GM12878 (cell line): ENCODE measurements at regions not wholly inside any gene's neighbourhood (a gene's known extent, or its start where the extent isn't known, plus 50 kb on each side); places are given as distances from the start of the nearest gene placed in this dataset.

Source experiments
- ATAC-seq: fragments of 200-7000 bp; cut with Tn5 transposase; 3 replicates; pipeline ENCODE4 v1.9.1; 2020; ENCODE audit warnings: mild to moderate bottlenecking, moderate library complexity
- BruUV-seq: library from RNA; stranded (reverse); fragments of 400-500 nt; replicated peaks from 2 replicates; lab custom pipeline; 2021; lab: Mats Ljungman, UMichigan
- CTCF ChIA-PET: fragments of 300-600 bp; sonication (Branson Sonifier 250); formaldehyde crosslinking; extraction: SDS; loops from one replicate; lab custom pipeline; 2021; ENCODE audit warnings: inconsistent platforms; lab: Yijun Ruan, JAX
- POLR2A ChIA-PET: fragments of 350-600 bp; formaldehyde crosslinking; extraction: SDS; loops from one replicate; lab custom pipeline; 2021; ENCODE audit warnings: inconsistent platforms; lab: Charles Lee
- RAD21 ChIA-PET: fragments of 300-600 bp; sonication (Branson Sonifier 250); formaldehyde crosslinking; loops from one replicate; lab custom pipeline; 2023; ENCODE audit warnings: antibody characterized with exemption; ENCODE audit not compliant: unreplicated experiment; lab: Charles Lee
- SMC1A ChIA-PET: fragments of 300-600 bp; sonication (Branson Sonifier 250); formaldehyde crosslinking; loops from one replicate; lab custom pipeline; 2023; ENCODE audit not compliant: unreplicated experiment, uncharacterized antibody; lab: Charles Lee
- DNase-seq: peaks from one replicate; pipeline ENCODE4 v3.0.0-alpha.2; 2011; ENCODE audit warnings: low read depth, low spot score
- FAIRE-seq: peaks from 3 replicates; lab custom pipeline; 2011; peaks lifted over from hg19 to GRCh38; lab: Jason Lieb, UNC
- H2AFZ ChIP-seq: 2 replicates; pipeline ENCODE4 v1.6.0; 2011; ENCODE audit warnings: low read depth, low read length, control low read depth; ENCODE audit not compliant: control insufficient read depth
- H3K27ac ChIP-seq: 2 replicates; pipeline ENCODE4 v1.5.1; 2011; ENCODE audit warnings: control low read depth; ENCODE audit not compliant: control insufficient read depth, insufficient read depth
- H3K27me3 ChIP-seq, 2 experiments: replicated peaks in 1 of 2; 2 replicates each; pipeline versions ENCODE4 v1.6.0 to v1.6.1; 2011; ENCODE audit warnings: low read length in 1 of 2; ENCODE audit not compliant: control insufficient read depth in 2 of 2, insufficient read depth in 2 of 2
- H3K36me3 ChIP-seq, 2 experiments: 2 replicates each; pipeline ENCODE4 v1.5.1; 2011; ENCODE audit warnings: low read length in 1 of 2; ENCODE audit not compliant: control insufficient read depth in 2 of 2, insufficient read depth in 2 of 2
- H3K4me1 ChIP-seq: 2 replicates; pipeline ENCODE4 v1.6.1; 2011; ENCODE audit warnings: mild to moderate bottlenecking, low read length, moderate library complexity, mixed read lengths; ENCODE audit not compliant: control insufficient read depth, insufficient read depth
- H3K4me2 ChIP-seq: 2 replicates; pipeline ENCODE4 v1.6.0; 2011; ENCODE audit warnings: control low read depth; ENCODE audit not compliant: control insufficient read depth, insufficient read depth
- H3K4me3 ChIP-seq: fragments of 200-600 bp; sonication (generic); 2 replicates; pipeline ENCODE4 v1.5.1; 2016
- H3K79me2 ChIP-seq: 2 replicates; pipeline ENCODE4 v1.6.0; 2011; ENCODE audit warnings: low read length; ENCODE audit not compliant: control insufficient read depth, insufficient read depth
- H3K9ac ChIP-seq: 2 replicates; pipeline ENCODE4 v1.8.0; 2011; ENCODE audit warnings: low read length, control low read depth, mixed read lengths; ENCODE audit not compliant: control insufficient read depth, insufficient read depth
- H3K9me3 ChIP-seq: replicated peaks from 3 replicates; pipeline ENCODE4 v1.5.1; 2011; ENCODE audit warnings: mild to moderate bottlenecking, low read length; ENCODE audit not compliant: control insufficient read depth, insufficient read depth
- H4K20me1 ChIP-seq: 2 replicates; pipeline ENCODE4 v1.6.0; 2011; ENCODE audit not compliant: control insufficient read depth, insufficient read depth
- BACH1 ChIP-seq: fragments of 450-650 bp; IDR thresholded peaks from 2 replicates; pipeline ENCODE4 v1.6.1; 2017; ENCODE audit warnings: mild to moderate bottlenecking, borderline replicate concordance
- BCL11A ChIP-seq: IDR thresholded peaks from 2 replicates; pipeline ENCODE4 v1.6.1; 2011; ENCODE audit warnings: low read depth, low read length
- BMI1 ChIP-seq: fragments of 450-650 bp; IDR thresholded peaks from 2 replicates; pipeline ENCODE4 v1.6.1; 2016; ENCODE audit warnings: mild to moderate bottlenecking, moderate library complexity, borderline replicate concordance
- CBX3 ChIP-seq: fragments of 200-600 bp; sonication (generic); IDR thresholded peaks from 2 replicates; pipeline ENCODE4 v1.6.1; 2016; ENCODE audit warnings: low read depth, borderline replicate concordance
- CBX5 ChIP-seq: sonication (generic); IDR thresholded peaks from 2 replicates; pipeline ENCODE4 v1.6.1; 2016; ENCODE audit warnings: low read depth, moderate library complexity, mild to moderate bottlenecking, inconsistent platforms
- CREM ChIP-seq: IDR thresholded peaks from 2 replicates; pipeline ENCODE4 v1.6.1; 2014; ENCODE audit warnings: antibody characterized with exemption, low read depth
- EED ChIP-seq: sonication (generic); IDR thresholded peaks from 2 replicates; pipeline ENCODE4 v1.6.1; 2016; ENCODE audit warnings: antibody characterized with exemption, low read depth
- ETV6 ChIP-seq, 2 experiments: fragments of 450-650 bp in 1 of 2; IDR thresholded peaks in 1 of 2; conservative IDR thresholded peaks in 1 of 2; 2 replicates each; pipeline ENCODE4 v1.6.1; 2014; ENCODE audit warnings: antibody characterized with exemption in 1 of 2, borderline replicate concordance in 1 of 2, low read depth in 1 of 2, mild to moderate bottlenecking in 1 of 2, moderate library complexity in 1 of 2
- FOXM1 ChIP-seq: IDR thresholded peaks from 2 replicates; pipeline ENCODE4 v1.6.1; 2012; ENCODE audit warnings: low read depth, mild to moderate bottlenecking, inconsistent platforms, low read length, moderate library complexity
- IRF4 ChIP-seq: IDR thresholded peaks from 2 replicates; pipeline ENCODE4 v1.6.1; 2011; ENCODE audit warnings: low read depth, low read length
- MTA3 ChIP-seq: IDR thresholded peaks from 2 replicates; pipeline ENCODE4 v1.6.1; 2012; ENCODE audit warnings: low read length, inconsistent platforms, borderline replicate concordance
- MXI1 ChIP-seq: fragments of 150-350 bp; IDR thresholded peaks from 2 replicates; pipeline ENCODE4 v1.6.1; 2011; ENCODE audit warnings: low read depth, mild to moderate bottlenecking, inconsistent platforms, low read length, improper control_type of control experiment
- NFIC ChIP-seq: IDR thresholded peaks from 2 replicates; pipeline ENCODE4 v1.6.1; 2012; ENCODE audit warnings: low read depth, mild to moderate bottlenecking, inconsistent platforms, low read length, moderate library complexity
- NFYB ChIP-seq: IDR thresholded peaks from 2 replicates; pipeline ENCODE4 v1.6.1; 2011; ENCODE audit warnings: low read depth, mild to moderate bottlenecking, low read length, improper control_type of control experiment, moderate library complexity; ENCODE audit not compliant: insufficient read depth
- PAX5 ChIP-seq: IDR thresholded peaks from 2 replicates; pipeline ENCODE4 v1.6.1; 2011; ENCODE audit warnings: low read depth, low read length, borderline replicate concordance
- PKNOX1 ChIP-seq: fragments of 450-650 bp; IDR thresholded peaks from 2 replicates; pipeline ENCODE4 v1.6.1; 2016; ENCODE audit warnings: mild to moderate bottlenecking
- POU2F2 ChIP-seq: IDR thresholded peaks from 3 replicates; pipeline ENCODE4 v1.6.1; 2011; ENCODE audit warnings: low read depth, mild to moderate bottlenecking, low read length, borderline replicate concordance
- RB1 ChIP-seq: fragments of 450-650 bp; formaldehyde crosslinking; IDR thresholded peaks from 2 replicates; pipeline ENCODE4 v1.6.1; 2017; ENCODE audit warnings: mild to moderate bottlenecking, borderline replicate concordance
- RUNX3 ChIP-seq: IDR thresholded peaks from 2 replicates; pipeline ENCODE4 v1.6.1; 2012; ENCODE audit warnings: low read length, inconsistent platforms
- SMAD1 ChIP-seq: fragments of 450-650 bp; IDR thresholded peaks from 2 replicates; pipeline ENCODE4 v1.6.1; 2018; ENCODE audit warnings: mild to moderate bottlenecking, low read depth; ENCODE audit not compliant: partially characterized antibody
- SP1 ChIP-seq: IDR thresholded peaks from one replicate; pipeline ENCODE4 v1.6.1; 2011; ENCODE audit warnings: low read depth, low read length
- TCF3 ChIP-seq: IDR thresholded peaks from 2 replicates; pipeline ENCODE4 v1.6.1; 2012; ENCODE audit warnings: low read depth, mild to moderate bottlenecking, low read length, borderline replicate concordance; ENCODE audit not compliant: insufficient read depth
- ZBED1 ChIP-seq: IDR thresholded peaks from 2 replicates; pipeline ENCODE4 v1.6.1; 2016; ENCODE audit warnings: borderline replicate concordance
- ZNF384 ChIP-seq: IDR thresholded peaks from 2 replicates; pipeline ENCODE4 v1.6.1; 2012; ENCODE audit warnings: low read depth, mild to moderate bottlenecking, low read length, improper control_type of control experiment, borderline replicate concordance
- WGBS: methylation state at CpG from one replicate; pipeline ENCODE4 v1.1.6; 2016; ENCODE audit warnings: low lambda C conversion rate; ENCODE audit not compliant: insufficient replicate concordance, insufficient coverage; ENCODE audit errors: missing lambda C conversion rate; 5-methylcytosine and 5-hydroxymethylcytosine counted together
- in situ Hi-C: fragments of 300-500 bp; cut with MboI; formaldehyde crosslinking; loops from 9 replicates; pipeline ENCODE4 v1.14.3; 2018; ENCODE audit warnings: mixed read lengths
- intact Hi-C: fragments of 100-400 bp; cut with micrococcal nuclease; formaldehyde crosslinking; loops from one replicate; pipeline ENCODE4 v1.14.2; 2022; ENCODE audit not compliant: unreplicated experiment
- TF ChIP-seq, protein P1 (sequence below): IDR thresholded peaks from 2 replicates; pipeline ENCODE4 v1.6.1; 2011; ENCODE audit warnings: mild to moderate bottlenecking, low read depth, low read length, moderate library complexity; ENCODE audit not compliant: insufficient replicate concordance

DNA sequence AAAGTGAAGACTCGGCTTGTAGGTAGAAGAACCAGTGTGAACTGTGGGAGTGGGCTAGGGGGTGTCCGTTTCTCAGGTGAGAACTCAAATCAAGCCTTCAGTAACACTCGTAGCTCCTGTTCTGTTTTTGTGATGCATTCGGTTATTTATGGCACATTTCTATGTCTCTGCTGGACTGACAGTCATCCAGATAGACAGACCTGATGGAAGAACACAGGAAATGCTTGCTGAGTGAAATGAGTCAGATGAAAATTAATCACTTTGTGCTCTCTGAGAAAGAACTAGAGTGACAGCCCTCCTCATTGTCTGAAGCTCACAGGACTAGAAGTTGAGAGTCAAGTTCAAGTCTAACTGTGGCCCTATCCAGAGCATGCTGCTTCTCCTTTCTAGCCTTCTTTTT is 360.1 kb upstream of the PLXNA2 start:
- intact Hi-C loops, result no loop called here
- CTCF ChIA-PET, result interaction anchor here (0.8 kb wide), 1 partner anchor 12 kb away, joined by 3 read pairs; no protein-coding TSS in a partner anchor
- POLR2A ChIA-PET, result interaction anchor here (0.6 kb wide), 1 partner anchor 1533 kb away, joined by 3 read pairs; no protein-coding TSS in a partner anchor
- RAD21 ChIA-PET, result no interaction called here
- Histone ChIP-seq H3K4me3 (no peak overlapping the region), H3K27me3 (no peaks in the 10 kb centered on the region), H2AFZ (0 out of 2 replicates have a peak overlapping the region, but pooled peaks have one; percentile 2), H3K9ac (no peak overlapping the region), H3K79me2 (no peaks in the 10 kb centered on the region), H3K4me1 (peaks cover 22% of the 10 kb centered on the region), H3K36me3 (no peaks in the 10 kb centered on the region), H4K20me1 (no peaks in the 10 kb centered on the region), H3K9me3 (no peaks in the 10 kb centered on the region; the same call in 2 of the 3 replicates), H3K27ac (peak overlapping the region; percentile 15), H3K4me2 (peak overlapping the region; percentile 58)
- FAIRE-seq (peak; percentile 90), DNase-seq (peak; percentile 66), ATAC-seq (peak; percentile 83)
- SMC1A ChIA-PET, result no interaction called here
- in situ Hi-C loops, result no loop called here
- 0% methylated on average over 4 of the region's 4 CpGs for WGBS
- no TSS peak for BruUV-seq
- TF ChIP-seq ZBED1 (0 out of 2 replicates have a peak, but pooled peaks have one; percentile 34), TCF3 (peak; percentile 41; the same call in 1 of the 2 replicates), BCL11A (peak; percentile 29; the same call in 1 of the 2 replicates), CBX3 (no peak), RUNX3 (peak; percentile 55), BACH1 (no peak), NFIC (peak; percentile 76; the same call in 1 of the 2 replicates), PAX5 (0 out of 2 replicates have a peak, but pooled peaks have one; percentile 56), NFYB (no peak), CREM (peak; percentile 42; the same call in 1 of the 2 replicates), RB1 (no peak), SP1 (no peak), ETV6 (conservative IDR thresholded peaks at IDR 0.05 in 1 of 2, IDR thresholded peaks at IDR 0.05 in 1 of 2; ENCODE audit: borderline replicate concordance in 1 of 2, low read depth in 1 of 2) (peak in 1 of 2 experiments; percentile 74; a peak in 2 of 4 replicates), BMI1 (no peak), FOXM1 (peak; percentile 65; the same call in 1 of the 2 replicates), IRF4 (peak; percentile 88; the same call in 1 of the 2 replicates), PKNOX1 (peak; percentile 91), POU2F2 (0 out of 3 replicates have a peak, but pooled peaks have one; percentile 37), MTA3 (peak; percentile 40; the same call in 1 of the 2 replicates), SMAD1 (no peak), MXI1 (no peak), EED (peak; percentile 52; the same call in 1 of the 2 replicates), CBX5 (0 out of 2 replicates have a peak, but pooled peaks have one; percentile 65), ZNF384 (no peak)
- TF ChIP-seq, protein P1, sequence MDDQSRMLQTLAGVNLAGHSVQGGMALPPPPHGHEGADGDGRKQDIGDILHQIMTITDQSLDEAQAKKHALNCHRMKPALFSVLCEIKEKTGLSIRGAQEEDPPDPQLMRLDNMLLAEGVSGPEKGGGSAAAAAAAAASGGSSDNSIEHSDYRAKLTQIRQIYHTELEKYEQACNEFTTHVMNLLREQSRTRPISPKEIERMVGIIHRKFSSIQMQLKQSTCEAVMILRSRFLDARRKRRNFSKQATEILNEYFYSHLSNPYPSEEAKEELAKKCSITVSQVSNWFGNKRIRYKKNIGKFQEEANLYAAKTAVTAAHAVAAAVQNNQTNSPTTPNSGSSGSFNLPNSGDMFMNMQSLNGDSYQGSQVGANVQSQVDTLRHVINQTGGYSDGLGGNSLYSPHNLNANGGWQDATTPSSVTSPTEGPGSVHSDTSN, result peak; percentile 74
